Renal cortex interstitium (tissue), 11 donors: ENCODE measurements at regions not wholly inside any gene's neighbourhood (a gene's known extent, or its start where the extent isn't known, plus 50 kb on each side); places are given as distances from the start of the nearest gene placed in this dataset.

Experiments used
- DNase-seq, 11 donors: peaks; one replicate each; pipeline ENCODE4 v3.0.0-alpha.2; 2013; ENCODE audit warnings: low read depth in 9 of 11, low spot score in 4 of 11; ENCODE audit errors: extremely low read depth in 1 of 11

- no peak for DNase-seq
These were observed 476.9 kb upstream of the NWD2 start for GRCh38 chr4:36767596-36767995.

- no peak for DNase-seq
These were observed 473.0 kb upstream of the NWD2 start for GRCh38 chr4:36771411-36772153.

DNA sequence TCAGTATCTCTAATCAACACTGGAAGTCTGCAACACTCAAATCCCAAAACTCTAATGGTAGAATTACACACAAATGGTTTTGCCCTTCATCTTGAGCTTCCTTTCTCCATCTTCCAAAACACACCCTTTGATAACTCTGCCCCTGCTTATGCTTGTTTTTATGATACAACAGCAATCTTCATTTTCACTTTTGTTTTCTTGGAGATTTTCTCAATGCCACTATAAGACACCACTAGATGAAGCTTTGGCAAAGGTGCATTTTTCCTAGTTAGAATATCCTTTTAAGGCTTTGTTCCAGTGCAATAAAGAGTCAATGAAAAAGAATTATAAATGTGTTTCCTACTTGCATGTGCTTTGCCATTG is 472.4 kb upstream of the NWD2 start:
- no peak for DNase-seq

GRCh38 chr4:36773467-36773866 is 471.1 kb upstream of the NWD2 start:
- DNase-seq = no peak

DNA sequence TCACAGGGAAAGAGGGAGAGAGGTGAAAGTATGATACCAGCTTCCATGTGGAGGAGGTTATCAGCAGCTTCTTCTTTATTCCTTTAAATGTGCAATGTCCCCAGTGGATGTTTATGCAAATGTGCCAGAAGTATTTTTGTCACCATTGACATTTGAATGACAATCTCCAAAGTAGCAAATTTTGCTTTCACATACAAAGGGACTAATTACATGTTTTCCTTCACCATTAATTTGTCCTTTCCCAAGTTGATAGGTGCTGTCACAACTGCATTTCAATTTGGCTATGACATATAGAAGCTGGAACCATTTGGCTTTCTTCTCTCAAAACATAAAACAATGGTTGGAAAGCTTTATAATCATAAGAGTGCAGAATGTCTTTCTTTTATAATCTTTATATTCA is 469.0 kb upstream of the NWD2 start:
- DNase-seq = no peak

- no peak for DNase-seq
These were observed 464.9 kb upstream of the NWD2 start for GRCh38 chr4:36779601-36780000.

GRCh38 chr4:36785973-36786372 is 458.6 kb upstream of the NWD2 start:
- DNase-seq = no peak

GRCh38 chr4:36786519-36786918 is 458.0 kb upstream of the NWD2 start:
- no peak for DNase-seq

- DNase-seq = no peak
These were observed 449.8 kb upstream of the NWD2 start for GRCh38 chr4:36794716-36795115.

GRCh38 chr4:36812149-36812548 is 432.4 kb upstream of the NWD2 start:
- DNase-seq = no peak

GRCh38 chr4:36815536-36815935 is 429.0 kb upstream of the NWD2 start:
- no peak for DNase-seq

DNA sequence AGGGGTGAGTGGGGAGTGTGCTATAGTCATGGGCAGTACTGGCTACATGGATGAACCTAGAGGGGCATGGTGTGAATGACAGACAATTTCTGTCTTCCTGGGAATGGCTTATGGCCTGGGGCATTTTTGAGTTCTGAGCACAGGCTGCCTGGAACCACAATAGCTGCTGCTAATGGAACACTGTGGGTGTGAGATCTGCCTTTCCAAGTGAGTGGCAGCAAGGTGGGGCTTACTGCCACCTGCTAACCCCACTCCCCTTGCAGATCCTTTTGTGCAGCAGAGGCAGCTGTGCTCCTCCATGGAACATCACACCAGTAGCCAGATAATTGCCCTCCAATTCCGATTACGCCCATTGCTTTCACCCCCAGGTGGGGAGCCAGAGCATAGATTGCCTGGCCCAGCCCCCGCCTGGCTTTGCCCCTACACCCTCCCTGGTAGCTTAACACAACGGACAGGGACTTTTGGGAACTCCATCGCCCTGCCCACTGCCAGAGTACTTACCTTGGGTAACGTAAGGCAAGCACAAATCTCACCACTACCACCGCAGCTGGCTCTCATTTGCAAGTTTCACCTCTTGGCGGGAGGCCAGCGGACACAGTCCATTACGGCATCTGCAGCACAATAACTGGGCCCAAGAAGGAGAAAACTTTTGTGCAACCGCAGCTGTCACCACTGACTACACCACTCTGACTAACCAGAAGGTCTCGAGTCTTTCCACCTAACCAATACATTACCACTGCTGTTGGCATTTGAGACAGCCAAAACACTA is 421.2 kb upstream of the NWD2 start:
- no peak for DNase-seq

DNA sequence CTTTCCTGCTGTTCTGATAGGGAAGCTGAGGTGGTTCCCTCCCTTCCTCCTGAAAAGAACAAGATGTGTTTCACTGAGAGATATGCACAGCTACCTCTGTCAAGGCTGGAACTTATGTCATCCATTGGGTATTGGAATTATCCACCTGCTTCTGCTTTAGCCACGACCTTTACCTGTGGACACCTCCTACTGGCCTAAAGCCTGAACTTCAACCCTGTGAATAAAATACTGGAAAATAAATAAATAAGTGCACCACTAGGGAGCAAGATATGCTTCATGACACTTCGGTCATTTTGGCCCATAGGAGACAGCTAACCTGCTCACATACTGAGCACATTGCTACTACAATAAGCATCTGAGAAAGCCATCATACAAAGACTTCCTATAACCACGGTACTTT is 419.9 kb upstream of the NWD2 start:
- no peak for DNase-seq

DNA sequence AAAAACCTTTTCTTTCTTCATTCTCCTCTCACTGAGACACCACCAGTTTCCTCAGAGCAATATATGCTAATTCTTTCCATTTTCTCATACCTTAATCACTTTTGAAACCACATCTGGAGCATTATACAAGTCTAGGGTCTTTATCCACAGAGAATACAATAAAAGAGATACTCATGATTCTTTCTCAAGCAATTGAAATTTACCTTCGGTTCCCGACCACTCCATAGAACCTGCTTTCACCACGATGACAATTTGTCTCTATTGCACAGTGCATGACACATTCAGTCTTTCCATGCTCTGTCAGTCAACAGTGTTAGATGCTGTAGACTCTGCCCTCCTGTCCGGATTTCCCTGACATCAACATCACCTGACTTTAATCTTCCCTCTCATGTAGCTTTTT is 409.3 kb upstream of the NWD2 start:
- peak in 1 of 11 donors; percentile 2 for DNase-seq

GRCh38 chr4:36841583-36842326 is 402.8 kb upstream of the NWD2 start:
- DNase-seq = no peak

- DNase-seq = no peak
These were observed 400.1 kb upstream of the NWD2 start for GRCh38 chr4:36844448-36844847.

DNA sequence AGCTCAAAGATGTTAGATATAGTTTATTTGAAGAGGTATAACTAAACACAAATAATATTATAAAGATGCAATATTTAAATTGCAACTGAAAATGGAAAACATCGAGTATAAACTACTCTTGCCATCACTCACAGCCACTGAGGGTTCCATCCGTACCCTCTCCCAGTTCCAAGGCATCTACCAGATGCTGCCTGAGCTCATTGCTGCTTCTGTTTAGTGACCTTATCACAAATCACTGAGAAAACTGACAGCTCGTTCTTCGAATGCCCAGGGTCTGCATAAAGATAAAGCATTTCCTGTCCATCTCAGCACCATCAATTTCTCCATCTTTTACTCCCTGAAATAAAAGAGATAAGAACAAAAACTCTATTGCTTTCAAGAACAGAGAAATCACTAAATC is 391.7 kb upstream of the NWD2 start:
- no peak for DNase-seq

- no peak for DNase-seq
These were observed 390.0 kb upstream of the NWD2 start for GRCh38 chr4:36854554-36854953.

GRCh38 chr4:36863601-36864000 is 380.9 kb upstream of the NWD2 start:
- no peak for DNase-seq

DNA sequence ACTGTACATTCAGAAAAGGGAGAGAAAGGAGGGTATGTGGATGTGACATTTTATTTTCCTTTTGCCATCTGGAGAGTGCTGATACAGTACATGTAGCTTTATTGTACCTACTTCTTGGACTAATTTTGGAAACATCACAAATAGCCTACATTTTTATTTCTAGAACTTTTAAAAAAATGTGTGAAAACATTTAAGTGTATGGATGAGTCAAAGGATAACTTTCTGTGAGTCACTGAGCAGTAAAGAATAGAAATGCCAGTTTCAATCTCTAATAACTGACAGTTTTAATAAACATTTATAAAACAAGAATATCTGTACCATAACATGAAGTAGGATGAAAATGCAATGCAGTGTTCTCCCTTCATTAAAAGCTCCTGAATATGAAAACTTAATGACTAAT is 374.4 kb upstream of the NWD2 start:
- DNase-seq = no peak
